ENCODE measurements at regions not wholly inside any gene's neighbourhood (a gene's known extent, or its start where the extent isn't known, plus 50 kb on each side); places are given as distances from the start of the nearest gene placed in this dataset.

GRCh38 chr1:218217040-218217439 is 68.1 kb upstream of the RRP15 start:
- Mint-ChIP-seq H3K27me3 (ENCODE audit: unreplicated experiment) (peaks cover 2% of the 10 kb centered on the region), H3K36me3 (ENCODE audit: low read depth, unreplicated experiment) (no peaks in the 10 kb centered on the region), H3K4me1 (ENCODE audit: unreplicated experiment) (no peaks in the 10 kb centered on the region), H3K9me3 (ENCODE audit: unreplicated experiment) (no peaks in the 10 kb centered on the region), H3K4me3 (ENCODE audit: unreplicated experiment) (no peak overlapping the region), H3K27ac (ENCODE audit: unreplicated experiment) (no peak overlapping the region)
- TF ChIP-seq CTCF (IDR thresholded peaks at IDR 0.05; ENCODE audit: unreplicated experiment) = no peak
- no peak for DNase-seq (ENCODE audit: low spot score)

GRCh38 chr1:218219460-218219859 is 65.6 kb upstream of the RRP15 start:
- Mint-ChIP-seq H3K4me3 (ENCODE audit: unreplicated experiment) (no peak overlapping the region), H3K27me3 (ENCODE audit: unreplicated experiment) (peaks cover 2% of the 10 kb centered on the region), H3K36me3 (ENCODE audit: low read depth, unreplicated experiment) (no peaks in the 10 kb centered on the region), H3K27ac (ENCODE audit: unreplicated experiment) (no peak overlapping the region), H3K9me3 (ENCODE audit: unreplicated experiment) (no peaks in the 10 kb centered on the region), H3K4me1 (ENCODE audit: unreplicated experiment) (no peaks in the 10 kb centered on the region)
- no peak for DNase-seq (ENCODE audit: low spot score)
- no peak for TF ChIP-seq CTCF (IDR thresholded peaks at IDR 0.05; ENCODE audit: unreplicated experiment)

GRCh38 chr1:218224101-218224500 is 61.0 kb upstream of the RRP15 start:
- Mint-ChIP-seq H3K27ac (ENCODE audit: unreplicated experiment) (no peak overlapping the region), H3K4me3 (ENCODE audit: unreplicated experiment) (no peak overlapping the region), H3K4me1 (ENCODE audit: unreplicated experiment) (no peaks in the 10 kb centered on the region), H3K36me3 (ENCODE audit: low read depth, unreplicated experiment) (no peaks in the 10 kb centered on the region), H3K9me3 (ENCODE audit: unreplicated experiment) (no peaks in the 10 kb centered on the region), H3K27me3 (ENCODE audit: unreplicated experiment) (no peaks in the 10 kb centered on the region)
- DNase-seq (ENCODE audit: low spot score) = no peak
- TF ChIP-seq CTCF (IDR thresholded peaks at IDR 0.05; ENCODE audit: unreplicated experiment) = no peak

GRCh38 chr1:218226005-218226404 is 59.1 kb upstream of the RRP15 start:
- Mint-ChIP-seq H3K27ac (ENCODE audit: unreplicated experiment) (no peak overlapping the region), H3K9me3 (ENCODE audit: unreplicated experiment) (no peaks in the 10 kb centered on the region), H3K27me3 (ENCODE audit: unreplicated experiment) (no peaks in the 10 kb centered on the region), H3K36me3 (ENCODE audit: low read depth, unreplicated experiment) (no peaks in the 10 kb centered on the region), H3K4me1 (ENCODE audit: unreplicated experiment) (no peaks in the 10 kb centered on the region), H3K4me3 (ENCODE audit: unreplicated experiment) (no peak overlapping the region)
- no peak for DNase-seq (ENCODE audit: low spot score)
- no peak for TF ChIP-seq CTCF (IDR thresholded peaks at IDR 0.05; ENCODE audit: unreplicated experiment)

All from endothelial cell (in vitro differentiated cells).